ENCODE measurements at regions not wholly inside any gene's neighbourhood (a gene's known extent, or its start where the extent isn't known, plus 50 kb on each side); places are given as distances from the start of the nearest gene placed in this dataset.

DNA sequence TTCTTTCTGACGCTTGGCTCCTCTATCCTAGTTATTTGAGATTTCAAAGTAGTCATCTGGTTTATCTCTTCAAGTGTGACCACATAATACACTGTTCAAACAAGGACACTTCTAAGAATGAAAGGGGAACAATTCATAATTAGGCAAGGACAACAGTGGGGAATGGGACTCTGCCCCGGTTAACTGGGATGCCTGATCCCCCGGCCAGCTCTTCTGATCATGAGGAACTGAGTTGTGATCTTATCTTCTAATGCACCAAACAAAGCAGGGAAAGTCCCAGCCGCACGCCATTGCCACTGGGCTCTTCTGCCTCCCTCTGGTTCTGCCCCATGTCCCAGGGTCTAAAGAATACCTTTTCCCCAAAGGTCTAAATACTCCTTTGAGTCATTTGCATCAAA, 158.2 kb upstream of the IRF2BP2 start:
- Mint-ChIP-seq H3K27ac (peak overlapping the region in 1 of 2 donors; percentile 11), H3K36me3 (no peaks in the 10 kb centered on the region), H3K4me1 (peaks cover 40 to 51% of the 10 kb centered on the region in 2 donors), H3K9me3 (no peaks in the 10 kb centered on the region), H3K27me3 (ENCODE audit: low read depth in 2 of 2) (peaks cover 8 to 9% of the 10 kb centered on the region in 2 donors), H3K4me3 (no peak overlapping the region)
- DNase-seq (peak in 1 of 2 donors; percentile 78), ATAC-seq (no peak)
- WGBS (ENCODE audit: insufficient coverage), result 70% methylated on average over 5 of the region's 5 CpGs
- intact Hi-C loops (cut with micrococcal nuclease), result no loop called here
- Histone ChIP-seq H3K27me3 (ENCODE audit: control insufficient read depth, insufficient read depth, low read length) (no peaks in the 10 kb centered on the region), H3K9me3 (ENCODE audit: control insufficient read depth, insufficient read depth, low read length) (no peaks in the 10 kb centered on the region), H3K27ac (ENCODE audit: low read length) (no peak overlapping the region), H3K4me1 (ENCODE audit: control insufficient read depth, insufficient read depth, low read length) (peaks cover 49% of the 10 kb centered on the region), H3K4me3 (ENCODE audit: low read length) (no peak overlapping the region), H3K36me3 (ENCODE audit: control insufficient read depth, insufficient read depth, low read length) (no peaks in the 10 kb centered on the region)
- no peak for TF ChIP-seq CTCF (IDR thresholded peaks at IDR 0.05)

- Histone ChIP-seq H3K4me3 (ENCODE audit: low read length) (no peak overlapping the region), H3K27ac (ENCODE audit: low read length) (no peak overlapping the region), H3K9me3 (ENCODE audit: control insufficient read depth, insufficient read depth, low read length) (no peaks in the 10 kb centered on the region), H3K4me1 (ENCODE audit: control insufficient read depth, insufficient read depth, low read length) (peaks cover 27% of the 10 kb centered on the region), H3K27me3 (ENCODE audit: control insufficient read depth, insufficient read depth, low read length) (no peaks in the 10 kb centered on the region), H3K36me3 (ENCODE audit: control insufficient read depth, insufficient read depth, low read length) (no peaks in the 10 kb centered on the region)
- no peak for ATAC-seq
- no peak for DNase-seq
- no peak for TF ChIP-seq CTCF (IDR thresholded peaks at IDR 0.05)
- H3K36me3 Mint-ChIP-seq, result no peaks in the 10 kb centered on the region
- WGBS (ENCODE audit: insufficient coverage), result 97% methylated on average over 1 of the region's 1 CpG
- no peak overlapping the region for H3K4me3 Mint-ChIP-seq
- H3K27me3 Mint-ChIP-seq (ENCODE audit: low read depth in 2 of 2), result peaks cover 9 to 10% of the 10 kb centered on the region in 2 donors
- intact Hi-C loops (cut with micrococcal nuclease), result no loop called here
- peak overlapping the region in 1 of 2 donors; percentile 2 for H3K27ac Mint-ChIP-seq
- H3K9me3 Mint-ChIP-seq, result no peaks in the 10 kb centered on the region
- H3K4me1 Mint-ChIP-seq, result peaks cover 15 to 26% of the 10 kb centered on the region in 2 donors
These were observed 155.7 kb upstream of the IRF2BP2 start for GRCh38 chr1:234765672-234766071.

- Histone ChIP-seq H3K27me3 (ENCODE audit: control insufficient read depth, insufficient read depth, low read length) (no peaks in the 10 kb centered on the region), H3K4me3 (ENCODE audit: low read length) (no peak overlapping the region), H3K36me3 (ENCODE audit: control insufficient read depth, insufficient read depth, low read length) (no peaks in the 10 kb centered on the region), H3K4me1 (ENCODE audit: control insufficient read depth, insufficient read depth, low read length) (peaks cover 28% of the 10 kb centered on the region), H3K9me3 (ENCODE audit: control insufficient read depth, insufficient read depth, low read length) (no peaks in the 10 kb centered on the region), H3K27ac (ENCODE audit: low read length) (no peak overlapping the region)
- Mint-ChIP-seq H3K9me3 (no peaks in the 10 kb centered on the region), H3K36me3 (no peaks in the 10 kb centered on the region), H3K4me1 (peaks cover 19 to 21% of the 10 kb centered on the region in 2 donors), H3K4me3 (no peak overlapping the region), H3K27me3 (ENCODE audit: low read depth in 2 of 2) (peaks cover 9 to 10% of the 10 kb centered on the region in 2 donors), H3K27ac (peak overlapping the region in 1 of 2 donors; percentile 2)
- ATAC-seq, result no peak
- no peak for DNase-seq
- TF ChIP-seq CTCF (IDR thresholded peaks at IDR 0.05), result no peak
- 88% methylated on average over 3 of the region's 4 CpGs for WGBS (ENCODE audit: insufficient coverage)
- intact Hi-C loops (cut with micrococcal nuclease), result no loop called here
These were observed 155.2 kb upstream of the IRF2BP2 start for GRCh38 chr1:234765181-234765580.

GRCh38 chr1:234763910-234764309, 153.9 kb upstream of the IRF2BP2 start:
- WGBS (ENCODE audit: insufficient coverage), result 71% methylated on average over 8 of the region's 8 CpGs
- no peaks in the 10 kb centered on the region for H3K9me3 ChIP-seq (ENCODE audit: control insufficient read depth, insufficient read depth, low read length)
- Mint-ChIP-seq H3K9me3 (no peaks in the 10 kb centered on the region), H3K36me3 (no peaks in the 10 kb centered on the region), H3K27ac (no peak overlapping the region), H3K27me3 (ENCODE audit: low read depth in 2 of 2) (peaks cover 5 to 9% of the 10 kb centered on the region in 2 donors), H3K4me1 (peaks cover 19 to 20% of the 10 kb centered on the region in 2 donors), H3K4me3 (no peak overlapping the region)
- H3K4me1 ChIP-seq (ENCODE audit: control insufficient read depth, insufficient read depth, low read length), result peaks cover 33% of the 10 kb centered on the region
- H3K4me3 ChIP-seq (ENCODE audit: low read length), result no peak overlapping the region
- H3K27ac ChIP-seq (ENCODE audit: low read length), result no peak overlapping the region
- H3K36me3 ChIP-seq (ENCODE audit: control insufficient read depth, insufficient read depth, low read length), result no peaks in the 10 kb centered on the region
- intact Hi-C loops (cut with micrococcal nuclease), result no loop called here
- DNase-seq (no peak), ATAC-seq (no peak)
- no peak for TF ChIP-seq CTCF (IDR thresholded peaks at IDR 0.05)
- no peaks in the 10 kb centered on the region for H3K27me3 ChIP-seq (ENCODE audit: control insufficient read depth, insufficient read depth, low read length)
